ENCODE measurements at regions not wholly inside any gene's neighbourhood (a gene's known extent, or its start where the extent isn't known, plus 50 kb on each side); places are given as distances from the start of the nearest gene placed in this dataset.

DNA sequence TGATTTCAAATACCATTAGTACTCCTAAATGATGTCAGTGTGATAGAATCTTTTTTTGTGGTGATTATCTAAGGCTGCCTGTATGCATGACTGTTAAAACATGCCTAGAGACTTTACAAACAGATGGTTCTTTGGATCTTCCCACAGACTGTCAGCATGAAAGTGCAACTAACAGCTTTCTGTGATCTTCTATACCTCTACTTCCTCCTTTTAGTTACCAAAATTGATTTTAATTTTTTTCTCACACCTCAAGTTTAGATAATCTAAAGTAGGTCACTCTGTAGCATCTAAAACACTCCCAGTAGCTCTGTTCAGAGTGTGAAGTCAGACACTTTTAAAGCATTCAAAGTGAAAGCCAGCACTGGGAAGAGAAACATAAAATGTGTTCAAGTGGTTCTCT lies 534.5 kb downstream of the PTPRC start:
- no peak for TF ChIP-seq CTCF (IDR thresholded peaks at IDR 0.05; ENCODE audit: borderline replicate concordance, extremely low read depth, low read length, poor library complexity, severe bottlenecking)
- TF ChIP-seq EZH2 (IDR thresholded peaks at IDR 0.05; ENCODE audit: borderline replicate concordance, low read depth, low read length, severe bottlenecking) = no peak

All from DND-41 (cell line).